Vagina (tissue), 2 donors: ENCODE measurements at regions not wholly inside any gene's neighbourhood (a gene's known extent, or its start where the extent isn't known, plus 50 kb on each side); places are given as distances from the start of the nearest gene placed in this dataset.

ENCODE experiments used
- POLR2A ChIP-seq, 2 donors: fragments of 450-650 bp; IDR thresholded peaks; one replicate each; pipeline ENCODE4 v1.6.1; 2017; ENCODE audit warnings: antibody characterized with exemption in 2 of 2, mild to moderate bottlenecking in 2 of 2, moderate library complexity in 2 of 2
- POLR2AphosphoS5 ChIP-seq, 2 donors: sonication (generic); formaldehyde crosslinking; IDR thresholded peaks; one replicate each; pipeline ENCODE4 v1.9.0; 2017; ENCODE audit warnings: antibody characterized with exemption in 2 of 2, mild to moderate bottlenecking in 2 of 2, low read depth in 1 of 2; ENCODE audit not compliant: insufficient read depth in 1 of 2
- TF ChIP-seq, protein P1 (sequence below), 3 experiments: fragments of 450-650 bp in 2 of 3; fragments of 200-600 bp in 1 of 3; sonication (generic) in 1 of 3; IDR thresholded peaks; one replicate each; pipeline ENCODE4 v1.5.1; 2017 to 2019; ENCODE audit warnings: antibody characterized with exemption in 3 of 3, mild to moderate bottlenecking in 2 of 3, moderate library complexity in 2 of 3

DNA sequence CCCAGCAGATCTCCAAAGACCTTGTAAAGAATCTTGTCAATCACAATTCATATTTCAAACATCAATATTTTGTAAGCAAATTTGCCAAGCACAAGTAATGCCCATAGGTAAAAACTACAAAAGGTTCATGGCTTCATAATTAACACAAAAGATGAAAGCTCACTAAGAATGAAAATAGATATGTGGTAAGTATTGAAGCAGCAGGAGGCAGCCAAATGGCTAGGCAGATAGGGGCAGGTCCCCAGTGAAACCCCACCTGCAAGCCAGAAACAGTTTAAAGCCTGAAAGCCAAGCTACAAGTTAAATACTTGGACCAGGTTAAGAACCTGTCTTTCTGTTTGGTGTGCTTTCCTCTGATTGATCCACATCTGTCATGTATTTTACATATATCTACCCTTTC is 942.6 kb upstream of the SPRY2 start:
- TF ChIP-seq POLR2AphosphoS5 (IDR thresholded peaks at IDR 0.05; ENCODE audit: insufficient read depth in 1 of 2, low read depth in 1 of 2) = no peak
- TF ChIP-seq, protein P1, sequence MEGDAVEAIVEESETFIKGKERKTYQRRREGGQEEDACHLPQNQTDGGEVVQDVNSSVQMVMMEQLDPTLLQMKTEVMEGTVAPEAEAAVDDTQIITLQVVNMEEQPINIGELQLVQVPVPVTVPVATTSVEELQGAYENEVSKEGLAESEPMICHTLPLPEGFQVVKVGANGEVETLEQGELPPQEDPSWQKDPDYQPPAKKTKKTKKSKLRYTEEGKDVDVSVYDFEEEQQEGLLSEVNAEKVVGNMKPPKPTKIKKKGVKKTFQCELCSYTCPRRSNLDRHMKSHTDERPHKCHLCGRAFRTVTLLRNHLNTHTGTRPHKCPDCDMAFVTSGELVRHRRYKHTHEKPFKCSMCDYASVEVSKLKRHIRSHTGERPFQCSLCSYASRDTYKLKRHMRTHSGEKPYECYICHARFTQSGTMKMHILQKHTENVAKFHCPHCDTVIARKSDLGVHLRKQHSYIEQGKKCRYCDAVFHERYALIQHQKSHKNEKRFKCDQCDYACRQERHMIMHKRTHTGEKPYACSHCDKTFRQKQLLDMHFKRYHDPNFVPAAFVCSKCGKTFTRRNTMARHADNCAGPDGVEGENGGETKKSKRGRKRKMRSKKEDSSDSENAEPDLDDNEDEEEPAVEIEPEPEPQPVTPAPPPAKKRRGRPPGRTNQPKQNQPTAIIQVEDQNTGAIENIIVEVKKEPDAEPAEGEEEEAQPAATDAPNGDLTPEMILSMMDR (IDR thresholded peaks at IDR 0.05) = no peak
- TF ChIP-seq POLR2A (IDR thresholded peaks at IDR 0.05) = no peak
